Right lobe of liver (tissue), 6 donors: ENCODE measurements at regions not wholly inside any gene's neighbourhood (a gene's known extent, or its start where the extent isn't known, plus 50 kb on each side); places are given as distances from the start of the nearest gene placed in this dataset.

Experiments used
- ATAC-seq, 4 donors: fragments of 200-7000 bp; cut with Tn5 transposase; one replicate each; pipeline ENCODE4 v1.9.1; 2020; ENCODE audit warnings: mild to moderate bottlenecking in 4 of 4, moderate library complexity in 4 of 4
- DNase-seq, 3 donors: peaks; one replicate each; pipeline ENCODE4 v3.0.0-alpha.2; 2020
- H3K27ac ChIP-seq, 3 donors: fragments of 200-600 bp; one replicate each; pipeline ENCODE4 v1.8.0; 2022
- H3K27me3 ChIP-seq, 2 donors: fragments of 200-600 bp; one replicate each; pipeline ENCODE4 v1.8.0; 2022
- H3K36me3 ChIP-seq, 4 donors: fragments of 200-600 bp; sonication (generic) in 1 of 4; one replicate each; pipeline versions ENCODE4 v1.5.1 to v1.8.0; 2017 to 2022; ENCODE audit warnings: control low read depth in 1 of 4
- H3K4me1 ChIP-seq, 4 donors: fragments of 200-600 bp; sonication (generic) in 1 of 4; one replicate each; pipeline versions ENCODE4 v1.5.1 to v1.8.0; 2017 to 2022; ENCODE audit warnings: control low read depth in 1 of 4
- H3K4me3 ChIP-seq, 3 donors: fragments of 200-600 bp; one replicate each; pipeline ENCODE4 v1.8.0; 2022
- H3K9me3 ChIP-seq, 4 donors: fragments of 200-600 bp; sonication (generic) in 1 of 4; one replicate each; pipeline versions ENCODE4 v1.5.1 to v1.8.0; 2017 to 2022; ENCODE audit warnings: control low read depth in 1 of 4
- CTCF ChIP-seq, 4 donors: fragments of 200-600 bp in 3 of 4; fragments of 450-650 bp in 1 of 4; IDR thresholded peaks; one replicate each; pipeline versions ENCODE4 v1.5.1 to v1.8.0; 2016 to 2022; ENCODE audit warnings: antibody characterized with exemption in 4 of 4, mild to moderate bottlenecking in 2 of 4
- POLR2A ChIP-seq: fragments of 450-650 bp; IDR thresholded peaks from one replicate; pipeline ENCODE4 v1.6.1; 2017; ENCODE audit warnings: antibody characterized with exemption, mild to moderate bottlenecking
- WGBS: methylation state at CpG from one replicate; pipeline ENCODE4 v1.1.6; 2018; ENCODE audit warnings: low coverage, low lambda C conversion rate; ENCODE audit not compliant: insufficient coverage; ENCODE audit errors: missing lambda C conversion rate; 5-methylcytosine and 5-hydroxymethylcytosine counted together
- intact Hi-C, 2 donors: fragments of 100-400 bp; cut with DNase I; formaldehyde crosslinking; loops; one replicate each; pipeline versions ENCODE4 v1.11.2 to v1.14.1; 2022
- donor health status: DM: no; HTN: yes; CAD: no.
- donor health status: DM: no; HTN: no; CAD: no.
- donor health status: DM: no; HTN: no; CAD: no.
- donor health status: DM: no; HTN: yes; CAD: no.
- donor health status: DM: no; HTN: yes; CAD: no.

GRCh38 chr11:71309611-71310010 lies 57.2 kb upstream of the SHANK2 start:
- Histone ChIP-seq H3K4me3 (no peak overlapping the region), H3K9me3 (no peaks in the 10 kb centered on the region), H3K4me1 (peaks cover 0 to 28% (median 8%) of the 10 kb centered on the region in 4 donors), H3K27ac (no peak overlapping the region), H3K36me3 (no peaks in the 10 kb centered on the region), H3K27me3 (no peaks in the 10 kb centered on the region)
- intact Hi-C loops: no loop called here
- no peak for TF ChIP-seq CTCF (IDR thresholded peaks at IDR 0.05)
- TF ChIP-seq POLR2A: no peak
- ATAC-seq: no peak
- DNase-seq: peak in 1 of 3 donors; percentile 3
- WGBS: 80% methylated on average over 1 of the region's 1 CpG

- intact Hi-C loops: no loop called here
- no peaks in the 10 kb centered on the region for H3K36me3 ChIP-seq
- peaks cover 0 to 28% (median 8%) of the 10 kb centered on the region in 4 donors for H3K4me1 ChIP-seq
- WGBS: 80% methylated on average over 4 of the region's 7 CpGs
- peak in 1 of 3 donors; percentile 8 for DNase-seq
- H3K27me3 ChIP-seq: no peaks in the 10 kb centered on the region
- H3K4me3 ChIP-seq: no peak overlapping the region
- H3K9me3 ChIP-seq: no peaks in the 10 kb centered on the region
- no peak overlapping the region for H3K27ac ChIP-seq
- no peak for ATAC-seq
- no peak for TF ChIP-seq POLR2A
- TF ChIP-seq CTCF (IDR thresholded peaks at IDR 0.05): no peak
These were observed 56.8 kb upstream of the SHANK2 start for GRCh38 chr11:71309181-71309580.

- Histone ChIP-seq H3K4me3 (no peak overlapping the region), H3K27me3 (no peaks in the 10 kb centered on the region), H3K27ac (no peak overlapping the region), H3K9me3 (no peaks in the 10 kb centered on the region), H3K4me1 (peaks cover 0 to 28% (median 8%) of the 10 kb centered on the region in 4 donors), H3K36me3 (no peaks in the 10 kb centered on the region)
- no peak for TF ChIP-seq POLR2A
- no peak for TF ChIP-seq CTCF (IDR thresholded peaks at IDR 0.05)
- intact Hi-C loops: no loop called here
- peak in 1 of 3 donors; percentile 36 for DNase-seq
- no peak for ATAC-seq
- 81% methylated on average over 4 of the region's 5 CpGs for WGBS
These were observed 55.7 kb upstream of the SHANK2 start for GRCh38 chr11:71307811-71308645.

- TF ChIP-seq CTCF (IDR thresholded peaks at IDR 0.05): no peak
- TF ChIP-seq POLR2A: no peak
- H3K4me1 ChIP-seq: peaks cover 0 to 17% (median 5%) of the 10 kb centered on the region in 4 donors
- 71% methylated on average over 8 of the region's 18 CpGs for WGBS
- intact Hi-C loops: no loop called here
- no peaks in the 10 kb centered on the region for H3K9me3 ChIP-seq
- no peak overlapping the region for H3K4me3 ChIP-seq
- H3K27me3 ChIP-seq: no peaks in the 10 kb centered on the region
- ATAC-seq: no peak
- H3K27ac ChIP-seq: no peak overlapping the region
- peak in 2 of 3 donors; percentile 28 to 49 for DNase-seq
- H3K36me3 ChIP-seq: no peaks in the 10 kb centered on the region
These were observed 53.2 kb upstream of the SHANK2 start for GRCh38 chr11:71305451-71306125.
